ENCODE measurements at regions not wholly inside any gene's neighbourhood (a gene's known extent, or its start where the extent isn't known, plus 50 kb on each side); places are given as distances from the start of the nearest gene placed in this dataset.

- ATAC-seq (no peak), DNase-seq (no peak)
- in situ Hi-C loops (cut with MboI; ENCODE audit: low sequenced_read_pairs in 4 of 4), result no loop called here
- H3K27ac ChIP-seq, result no peak overlapping the region
- H3K27me3 ChIP-seq, result no peaks in the 10 kb centered on the region
- TF ChIP-seq POLR2A (IDR thresholded peaks at IDR 0.05), result no peak
- no peak for TF ChIP-seq CTCF (IDR thresholded peaks at IDR 0.05 in 4 of 5, conservative IDR thresholded peaks at IDR 0.05 in 1 of 5)
- intact Hi-C loops (cut with DNase I; ENCODE audit: low total_unique reads), result no loop called here
- H3K9me3 ChIP-seq, result no peaks in the 10 kb centered on the region
- no peaks in the 10 kb centered on the region for H3K36me3 ChIP-seq
- H3K4me1 ChIP-seq, result no peaks in the 10 kb centered on the region
- no peak overlapping the region for H3K4me3 ChIP-seq
Measured at GRCh38 chr13:83987394-83987793, 105.1 kb upstream of the SLITRK1 start.

GRCh38 chr13:83984793-83985192 is 102.5 kb upstream of the SLITRK1 start:
- ATAC-seq (no peak), DNase-seq (no peak)
- in situ Hi-C loops (cut with MboI; ENCODE audit: low sequenced_read_pairs in 4 of 4), result no loop called here
- intact Hi-C loops (cut with DNase I; ENCODE audit: low total_unique reads), result no loop called here
- TF ChIP-seq POLR2A (IDR thresholded peaks at IDR 0.05), result no peak
- no peaks in the 10 kb centered on the region for H3K9me3 ChIP-seq
- no peak overlapping the region for H3K27ac ChIP-seq
- H3K27me3 ChIP-seq, result no peaks in the 10 kb centered on the region
- H3K36me3 ChIP-seq, result no peaks in the 10 kb centered on the region
- no peak overlapping the region for H3K4me3 ChIP-seq
- H3K4me1 ChIP-seq, result no peaks in the 10 kb centered on the region

- TF ChIP-seq POLR2A (IDR thresholded peaks at IDR 0.05) (no peak), CTCF (IDR thresholded peaks at IDR 0.05 in 4 of 5, conservative IDR thresholded peaks at IDR 0.05 in 1 of 5) (no peak)
- H3K4me3 ChIP-seq, result no peak overlapping the region
- no peaks in the 10 kb centered on the region for H3K4me1 ChIP-seq
- H3K27me3 ChIP-seq, result no peaks in the 10 kb centered on the region
- no peak overlapping the region for H3K27ac ChIP-seq
- no peak for DNase-seq
- in situ Hi-C loops (cut with MboI; ENCODE audit: low sequenced_read_pairs in 4 of 4), result no loop called here
- intact Hi-C loops (cut with DNase I; ENCODE audit: low total_unique reads), result no loop called here
- H3K36me3 ChIP-seq, result no peaks in the 10 kb centered on the region
- no peak for ATAC-seq
- H3K9me3 ChIP-seq, result no peaks in the 10 kb centered on the region
Measured at GRCh38 chr13:83980331-83980730, 98.1 kb upstream of the SLITRK1 start.

DNA sequence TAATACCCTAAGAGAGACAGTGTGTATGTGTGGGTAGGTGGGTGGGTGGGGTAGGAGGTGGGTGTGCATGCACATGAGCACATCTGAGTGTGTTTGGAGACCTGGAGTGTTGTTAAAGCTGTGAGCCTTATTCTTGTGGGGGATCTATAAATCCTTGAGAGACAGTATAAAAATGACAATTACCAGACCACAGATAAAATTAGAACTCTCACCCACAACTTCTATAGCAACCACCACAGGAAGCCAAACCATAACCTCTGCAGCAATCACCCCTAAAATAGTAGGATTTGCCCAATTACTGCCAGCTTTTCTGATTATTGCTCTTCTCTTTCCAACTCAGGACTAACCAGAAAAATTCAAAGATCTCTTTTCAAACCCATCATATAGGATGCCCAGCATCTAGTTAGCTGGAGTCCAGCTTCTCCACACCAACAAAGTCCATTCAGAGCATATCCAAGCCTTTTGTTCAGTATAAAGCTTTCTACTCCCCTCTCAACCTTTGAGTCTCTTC is 93.4 kb upstream of the SLITRK1 start:
- intact Hi-C loops (cut with DNase I; ENCODE audit: low total_unique reads) (no loop called here), in situ Hi-C loops (cut with MboI; ENCODE audit: low sequenced_read_pairs in 4 of 4) (no loop called here)
- Histone ChIP-seq H3K36me3 (no peaks in the 10 kb centered on the region), H3K9me3 (no peaks in the 10 kb centered on the region), H3K27me3 (no peaks in the 10 kb centered on the region), H3K4me1 (no peaks in the 10 kb centered on the region), H3K4me3 (no peak overlapping the region), H3K27ac (no peak overlapping the region)
- DNase-seq (no peak), ATAC-seq (no peak)
- TF ChIP-seq POLR2A (IDR thresholded peaks at IDR 0.05) (no peak), CTCF (IDR thresholded peaks at IDR 0.05 in 4 of 5, conservative IDR thresholded peaks at IDR 0.05 in 1 of 5) (no peak)

DNA sequence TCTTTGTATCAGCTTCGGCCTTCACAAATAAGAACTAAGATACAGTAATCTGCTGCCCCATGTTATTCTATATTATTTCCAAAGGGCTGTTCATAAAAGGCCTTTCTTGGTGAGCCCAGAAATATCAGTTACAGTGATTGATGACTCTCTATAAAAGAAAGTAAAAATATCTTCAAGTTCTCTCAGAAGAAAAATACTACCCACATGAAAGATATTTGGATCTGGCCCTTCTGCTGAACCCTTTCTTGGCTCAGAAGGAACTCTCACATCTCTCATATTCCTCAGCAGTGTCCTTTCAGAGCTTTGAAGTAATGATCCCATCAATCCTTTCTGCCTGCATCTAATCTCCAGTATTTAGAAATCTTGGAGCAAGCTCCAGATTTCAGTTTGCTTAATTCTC is 76.3 kb upstream of the SLITRK1 start:
- no peaks in the 10 kb centered on the region for H3K4me1 ChIP-seq
- ATAC-seq, result no peak
- H3K27me3 ChIP-seq, result no peaks in the 10 kb centered on the region
- no peaks in the 10 kb centered on the region for H3K9me3 ChIP-seq
- no peak overlapping the region for H3K4me3 ChIP-seq
- no peaks in the 10 kb centered on the region for H3K36me3 ChIP-seq
- in situ Hi-C loops (cut with MboI; ENCODE audit: low sequenced_read_pairs in 4 of 4) (no loop called here), intact Hi-C loops (cut with DNase I; ENCODE audit: low total_unique reads) (no loop called here)
- no peak for DNase-seq
- TF ChIP-seq CTCF (IDR thresholded peaks at IDR 0.05 in 4 of 5, conservative IDR thresholded peaks at IDR 0.05 in 1 of 5) (no peak), POLR2A (IDR thresholded peaks at IDR 0.05) (no peak)
- H3K27ac ChIP-seq, result no peak overlapping the region
